ENCODE measurements at regions not wholly inside any gene's neighbourhood (a gene's known extent, or its start where the extent isn't known, plus 50 kb on each side); places are given as distances from the start of the nearest gene placed in this dataset.

DNA sequence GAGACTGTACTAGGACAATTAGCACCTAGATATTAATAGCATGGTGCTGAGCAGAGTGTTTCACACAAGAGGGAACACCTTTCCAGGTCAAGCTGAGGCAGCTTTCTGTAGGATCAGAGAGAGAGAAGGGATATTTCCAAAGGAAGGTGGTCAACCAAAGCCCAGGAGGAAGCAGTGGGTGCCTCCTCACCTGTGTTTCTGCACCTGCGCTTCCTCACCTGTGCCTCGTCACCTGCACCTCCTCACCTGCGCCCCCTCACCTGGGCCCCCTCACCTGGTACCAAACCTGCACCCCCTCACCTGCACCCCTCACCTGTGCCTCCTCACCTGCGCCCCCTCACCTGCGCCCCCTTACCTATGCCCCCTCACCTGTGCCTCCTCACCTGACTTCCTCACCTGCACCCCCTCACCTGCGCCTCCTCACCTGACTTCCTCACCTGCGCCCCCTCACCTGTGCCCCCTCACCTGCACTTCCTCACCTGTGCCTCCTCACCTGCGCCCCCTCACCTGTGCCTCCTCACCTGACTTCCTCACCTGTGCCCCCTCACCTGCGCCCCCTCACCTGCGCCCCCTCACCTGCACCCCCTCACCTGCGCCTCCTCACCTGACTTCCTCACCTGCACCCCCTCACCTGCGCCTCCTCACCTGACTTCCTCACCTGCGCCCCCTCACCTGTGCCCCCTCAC lies 67.9 kb downstream of the TTLL2 start:
- intact Hi-C loops (cut with micrococcal nuclease), result no loop called here
- Mint-ChIP-seq H3K27ac (no peak overlapping the region), H3K9me3 (no peaks in the 10 kb centered on the region), H3K27me3 (no peaks in the 10 kb centered on the region), H3K36me3 (ENCODE audit: low read depth) (no peaks in the 10 kb centered on the region), H3K4me3 (no peak overlapping the region), H3K4me1 (no peaks in the 10 kb centered on the region)
- TF ChIP-seq, protein P1, sequence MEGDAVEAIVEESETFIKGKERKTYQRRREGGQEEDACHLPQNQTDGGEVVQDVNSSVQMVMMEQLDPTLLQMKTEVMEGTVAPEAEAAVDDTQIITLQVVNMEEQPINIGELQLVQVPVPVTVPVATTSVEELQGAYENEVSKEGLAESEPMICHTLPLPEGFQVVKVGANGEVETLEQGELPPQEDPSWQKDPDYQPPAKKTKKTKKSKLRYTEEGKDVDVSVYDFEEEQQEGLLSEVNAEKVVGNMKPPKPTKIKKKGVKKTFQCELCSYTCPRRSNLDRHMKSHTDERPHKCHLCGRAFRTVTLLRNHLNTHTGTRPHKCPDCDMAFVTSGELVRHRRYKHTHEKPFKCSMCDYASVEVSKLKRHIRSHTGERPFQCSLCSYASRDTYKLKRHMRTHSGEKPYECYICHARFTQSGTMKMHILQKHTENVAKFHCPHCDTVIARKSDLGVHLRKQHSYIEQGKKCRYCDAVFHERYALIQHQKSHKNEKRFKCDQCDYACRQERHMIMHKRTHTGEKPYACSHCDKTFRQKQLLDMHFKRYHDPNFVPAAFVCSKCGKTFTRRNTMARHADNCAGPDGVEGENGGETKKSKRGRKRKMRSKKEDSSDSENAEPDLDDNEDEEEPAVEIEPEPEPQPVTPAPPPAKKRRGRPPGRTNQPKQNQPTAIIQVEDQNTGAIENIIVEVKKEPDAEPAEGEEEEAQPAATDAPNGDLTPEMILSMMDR (IDR thresholded peaks at IDR 0.05), result no peak
- CTCF ChIA-PET, result no interaction called here
- POLR2A ChIA-PET, result no interaction called here
- ATAC-seq (ENCODE audit: low read depth) (no peak), DNase-seq (no peak)

DNA sequence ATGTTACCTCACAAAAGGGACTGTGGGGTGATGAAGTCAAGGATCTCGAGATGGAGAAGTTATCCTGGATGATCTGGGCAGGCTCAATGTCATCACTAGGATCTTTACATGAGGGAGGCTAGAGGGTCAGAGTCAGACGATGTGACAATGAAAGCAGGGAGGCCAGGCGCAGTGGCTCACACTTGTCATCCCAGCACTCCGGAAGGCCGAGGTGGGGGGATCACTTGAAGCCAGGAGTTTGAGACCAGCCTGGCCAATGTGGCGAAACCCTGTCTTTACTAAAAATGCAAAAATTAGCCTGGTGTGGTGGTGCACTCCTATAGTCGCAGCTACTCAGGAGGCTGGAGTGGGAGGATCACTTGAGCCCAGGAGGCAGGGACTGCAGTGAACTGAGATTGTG lies 68.8 kb downstream of the TTLL2 start:
- intact Hi-C loops (cut with micrococcal nuclease), result no loop called here
- TF ChIP-seq, protein P1 (IDR thresholded peaks at IDR 0.05), result no peak
- Mint-ChIP-seq H3K27ac (no peak overlapping the region), H3K27me3 (no peaks in the 10 kb centered on the region), H3K9me3 (no peaks in the 10 kb centered on the region), H3K4me1 (no peaks in the 10 kb centered on the region), H3K4me3 (no peak overlapping the region), H3K36me3 (ENCODE audit: low read depth) (no peaks in the 10 kb centered on the region)
- CTCF ChIA-PET, result no interaction called here
- POLR2A ChIA-PET, result no interaction called here
- ATAC-seq (ENCODE audit: low read depth), result no peak
- DNase-seq, result no peak

DNA sequence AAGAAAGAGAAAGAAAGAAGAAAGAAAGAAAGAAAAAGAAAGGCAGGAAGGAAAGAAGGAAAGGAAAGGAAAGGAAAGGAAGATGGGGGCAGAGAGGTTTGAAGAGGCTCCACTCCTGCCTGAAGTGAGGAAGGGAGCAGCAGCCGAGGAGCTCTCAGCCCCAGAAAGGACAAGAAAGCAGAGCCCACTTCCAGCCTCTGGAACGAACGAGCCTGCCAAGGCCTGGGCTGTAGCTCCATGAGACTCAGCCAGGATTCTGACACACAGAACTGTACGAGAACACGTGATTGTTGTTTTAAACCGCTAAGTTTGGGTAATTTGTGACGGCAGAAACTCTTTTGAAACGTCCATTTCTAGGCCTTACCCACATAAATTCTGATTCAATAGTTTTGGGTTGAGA lies 69.5 kb downstream of the TTLL2 start:
- CTCF ChIA-PET, result no interaction called here
- Mint-ChIP-seq H3K27ac (no peak overlapping the region), H3K9me3 (no peaks in the 10 kb centered on the region), H3K27me3 (no peaks in the 10 kb centered on the region), H3K4me1 (no peaks in the 10 kb centered on the region), H3K36me3 (ENCODE audit: low read depth) (no peaks in the 10 kb centered on the region), H3K4me3 (no peak overlapping the region)
- ATAC-seq (ENCODE audit: low read depth), result no peak
- TF ChIP-seq, protein P1 (IDR thresholded peaks at IDR 0.05), result no peak
- DNase-seq, result no peak
- intact Hi-C loops (cut with micrococcal nuclease), result no loop called here
- POLR2A ChIA-PET, result no interaction called here

DNA sequence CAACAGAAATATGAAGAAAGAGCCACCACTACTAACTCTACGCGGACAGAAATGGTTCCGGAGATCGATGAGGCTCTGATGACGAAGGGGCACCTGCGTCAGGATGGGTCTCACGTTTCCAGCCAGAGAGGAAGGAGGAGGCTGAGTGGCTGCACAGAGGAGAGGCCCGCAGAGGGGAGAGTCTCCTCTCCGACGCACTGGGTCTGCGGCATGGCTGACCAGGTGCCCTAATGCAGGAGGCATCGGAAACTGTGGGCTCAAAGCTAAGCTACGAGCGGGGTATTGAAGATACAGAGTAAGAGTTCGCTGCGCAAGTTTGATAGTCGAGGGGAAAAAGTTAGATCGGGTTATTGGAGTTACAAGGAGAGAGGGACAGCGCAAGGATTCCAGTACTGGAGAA lies 69.9 kb downstream of the TTLL2 start:
- Mint-ChIP-seq H3K27me3 (no peaks in the 10 kb centered on the region), H3K36me3 (ENCODE audit: low read depth) (no peaks in the 10 kb centered on the region), H3K9me3 (no peaks in the 10 kb centered on the region), H3K4me1 (no peaks in the 10 kb centered on the region), H3K27ac (no peak overlapping the region), H3K4me3 (no peak overlapping the region)
- ChIA-PET POLR2A (no interaction called here), CTCF (no interaction called here)
- TF ChIP-seq, protein P1 (IDR thresholded peaks at IDR 0.05), result no peak
- DNase-seq (no peak), ATAC-seq (ENCODE audit: low read depth) (no peak)
- intact Hi-C loops (cut with micrococcal nuclease), result no loop called here

DNA sequence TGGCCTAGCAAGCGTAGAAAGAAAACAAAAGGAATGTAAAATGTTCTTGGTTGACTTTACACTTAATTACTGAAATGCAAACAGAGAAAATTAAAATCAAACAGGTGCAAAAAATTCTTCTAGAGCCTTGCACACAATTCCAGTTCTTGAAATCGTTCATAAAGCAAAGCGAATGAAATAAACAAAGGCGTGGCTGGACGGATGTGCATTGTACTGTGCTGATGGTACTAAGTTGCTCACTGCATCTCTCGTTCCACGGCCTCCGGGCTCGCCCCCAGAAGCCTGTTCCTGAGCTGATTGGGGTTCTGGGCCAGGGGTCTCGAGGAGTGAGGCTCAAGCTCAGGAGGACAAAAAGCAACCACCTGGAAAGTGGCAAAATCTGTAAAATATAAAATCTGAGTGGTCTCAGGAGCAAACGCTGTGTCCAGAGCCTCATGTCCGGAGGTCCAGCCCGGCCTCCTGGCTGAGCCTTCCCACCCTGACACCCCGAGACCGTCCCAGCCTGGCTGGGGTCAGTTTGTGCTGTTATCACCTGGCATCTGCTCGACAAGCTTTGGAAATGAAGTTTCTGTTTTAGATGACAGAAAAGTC lies 71.3 kb downstream of the TTLL2 start:
- H3K4me1 Mint-ChIP-seq, result no peaks in the 10 kb centered on the region
- no peak overlapping the region for H3K4me3 Mint-ChIP-seq
- no peaks in the 10 kb centered on the region for H3K36me3 Mint-ChIP-seq (ENCODE audit: low read depth)
- H3K27ac Mint-ChIP-seq, result no peak overlapping the region
- ATAC-seq (ENCODE audit: low read depth) (no peak), DNase-seq (no peak)
- CTCF ChIA-PET, result no interaction called here
- TF ChIP-seq, protein P1 (IDR thresholded peaks at IDR 0.05), result no peak
- POLR2A ChIA-PET, result no interaction called here
- no peaks in the 10 kb centered on the region for H3K9me3 Mint-ChIP-seq
- H3K27me3 Mint-ChIP-seq, result no peaks in the 10 kb centered on the region
- intact Hi-C loops (cut with micrococcal nuclease), result no loop called here

Measured in activated B cell treated with CpG ODN at 0.5 μM for 24 hours (primary cell).